Smooth muscle cell (in vitro differentiated cells): ENCODE measurements at regions not wholly inside any gene's neighbourhood (a gene's known extent, or its start where the extent isn't known, plus 50 kb on each side); places are given as distances from the start of the nearest gene placed in this dataset.

Experiments
- DNase-seq: peaks from one replicate; lab custom pipeline; 2025; ENCODE audit not compliant: unreplicated experiment; lab: John Stamatoyannopoulos, UW
- H2AFZ ChIP-seq: fragments of 200-600 bp; sonication (generic); 2 replicates; pipeline ENCODE4 v1.6.0; 2016; ENCODE audit warnings: antibody characterized with exemption, low read depth, mild to moderate bottlenecking
- H3F3A ChIP-seq: fragments of 200-600 bp; sonication (generic); 2 replicates; pipeline ENCODE4 v1.6.0; 2017; ENCODE audit warnings: antibody characterized with exemption, low read depth
- H3K27ac ChIP-seq: fragments of 200-600 bp; sonication (generic); 2 replicates; pipeline ENCODE4 v1.5.1; 2016; ENCODE audit warnings: low read depth, mild to moderate bottlenecking
- H3K27me3 ChIP-seq: fragments of 200-600 bp; sonication (generic); 2 replicates; pipeline ENCODE4 v1.6.1; 2016; ENCODE audit warnings: low read depth, mild to moderate bottlenecking
- H3K36me3 ChIP-seq: fragments of 200-600 bp; sonication (generic); 2 replicates; pipeline ENCODE4 v1.5.1; 2016; ENCODE audit warnings: low read depth
- H3K4me1 ChIP-seq: fragments of 200-600 bp; sonication (generic); 2 replicates; pipeline ENCODE4 v1.5.1; 2016; ENCODE audit warnings: low read depth
- H3K4me2 ChIP-seq: fragments of 200-600 bp; sonication (generic); 2 replicates; pipeline ENCODE4 v1.6.0; 2016; ENCODE audit warnings: mild to moderate bottlenecking
- H3K4me3 ChIP-seq: fragments of 200-600 bp; sonication (generic); 2 replicates; pipeline ENCODE4 v1.5.1; 2016; ENCODE audit warnings: mild to moderate bottlenecking
- H3K79me2 ChIP-seq: fragments of 200-600 bp; sonication (generic); 2 replicates; pipeline ENCODE4 v1.6.0; 2016; ENCODE audit warnings: low read depth, mild to moderate bottlenecking
- H3K9ac ChIP-seq: fragments of 200-600 bp; sonication (generic); 2 replicates; pipeline ENCODE4 v1.6.0; 2016; ENCODE audit warnings: low read depth
- H3K9me3 ChIP-seq: fragments of 200-600 bp; sonication (generic); replicated peaks from 2 replicates; pipeline ENCODE4 v1.5.1; 2016; ENCODE audit warnings: low read depth
- H4K20me1 ChIP-seq: fragments of 200-600 bp; sonication (generic); 2 replicates; pipeline ENCODE4 v1.6.0; 2016; ENCODE audit warnings: low read depth
- WGBS: methylation state at CpG from one replicate; pipeline ENCODE4 v1.1.7; 2016; ENCODE audit warnings: low lambda C conversion rate; 5-methylcytosine and 5-hydroxymethylcytosine counted together
- TF ChIP-seq, protein P1 (sequence below): fragments of 200-600 bp; sonication (generic); IDR thresholded peaks from 2 replicates; pipeline ENCODE4 v1.5.1; 2017; ENCODE audit warnings: borderline replicate concordance, mild to moderate bottlenecking, antibody characterized with exemption; ENCODE audit not compliant: insufficient read depth, poor library complexity, severe bottlenecking

DNA sequence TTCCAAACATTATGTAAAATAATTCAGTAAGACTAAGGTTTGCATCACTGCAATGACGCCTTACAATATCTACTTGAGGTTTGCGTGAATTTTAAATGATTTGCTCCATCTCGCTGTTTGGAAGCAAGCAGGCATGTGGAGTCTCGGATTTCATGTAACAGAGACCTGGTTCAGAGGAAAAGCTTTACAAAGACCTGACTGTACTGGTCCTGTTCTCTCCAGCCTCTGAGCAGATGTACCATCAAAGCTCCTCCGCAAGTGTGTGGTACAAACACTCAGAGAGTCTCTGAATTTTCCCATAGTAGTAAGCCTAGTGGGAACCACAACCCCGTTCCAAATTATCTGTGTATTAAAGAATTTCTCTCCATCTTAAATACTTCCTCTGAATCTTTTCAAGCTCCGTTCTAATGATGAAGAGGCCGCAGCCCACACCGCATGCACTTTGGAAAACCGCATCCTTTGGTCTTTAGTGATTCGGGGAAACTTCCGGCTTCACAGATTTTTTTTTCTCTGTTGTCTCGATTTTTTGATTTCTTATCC lies 728.1 kb upstream of the SOX11 start:
- no peak for DNase-seq
- TF ChIP-seq, protein P1, sequence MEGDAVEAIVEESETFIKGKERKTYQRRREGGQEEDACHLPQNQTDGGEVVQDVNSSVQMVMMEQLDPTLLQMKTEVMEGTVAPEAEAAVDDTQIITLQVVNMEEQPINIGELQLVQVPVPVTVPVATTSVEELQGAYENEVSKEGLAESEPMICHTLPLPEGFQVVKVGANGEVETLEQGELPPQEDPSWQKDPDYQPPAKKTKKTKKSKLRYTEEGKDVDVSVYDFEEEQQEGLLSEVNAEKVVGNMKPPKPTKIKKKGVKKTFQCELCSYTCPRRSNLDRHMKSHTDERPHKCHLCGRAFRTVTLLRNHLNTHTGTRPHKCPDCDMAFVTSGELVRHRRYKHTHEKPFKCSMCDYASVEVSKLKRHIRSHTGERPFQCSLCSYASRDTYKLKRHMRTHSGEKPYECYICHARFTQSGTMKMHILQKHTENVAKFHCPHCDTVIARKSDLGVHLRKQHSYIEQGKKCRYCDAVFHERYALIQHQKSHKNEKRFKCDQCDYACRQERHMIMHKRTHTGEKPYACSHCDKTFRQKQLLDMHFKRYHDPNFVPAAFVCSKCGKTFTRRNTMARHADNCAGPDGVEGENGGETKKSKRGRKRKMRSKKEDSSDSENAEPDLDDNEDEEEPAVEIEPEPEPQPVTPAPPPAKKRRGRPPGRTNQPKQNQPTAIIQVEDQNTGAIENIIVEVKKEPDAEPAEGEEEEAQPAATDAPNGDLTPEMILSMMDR: no peak
- Histone ChIP-seq H3K4me3 (no peak overlapping the region), H3K9me3 (no peaks in the 10 kb centered on the region), H3K27ac (no peak overlapping the region), H3K4me2 (no peak overlapping the region), H3K36me3 (no peaks in the 10 kb centered on the region), H3F3A (no peaks in the 10 kb centered on the region), H3K27me3 (no peaks in the 10 kb centered on the region), H3K4me1 (no peaks in the 10 kb centered on the region), H3K79me2 (no peaks in the 10 kb centered on the region), H4K20me1 (no peaks in the 10 kb centered on the region), H3K9ac (no peak overlapping the region), H2AFZ (no peak overlapping the region)
- 90% methylated on average over 13 of the region's 13 CpGs for WGBS

DNA sequence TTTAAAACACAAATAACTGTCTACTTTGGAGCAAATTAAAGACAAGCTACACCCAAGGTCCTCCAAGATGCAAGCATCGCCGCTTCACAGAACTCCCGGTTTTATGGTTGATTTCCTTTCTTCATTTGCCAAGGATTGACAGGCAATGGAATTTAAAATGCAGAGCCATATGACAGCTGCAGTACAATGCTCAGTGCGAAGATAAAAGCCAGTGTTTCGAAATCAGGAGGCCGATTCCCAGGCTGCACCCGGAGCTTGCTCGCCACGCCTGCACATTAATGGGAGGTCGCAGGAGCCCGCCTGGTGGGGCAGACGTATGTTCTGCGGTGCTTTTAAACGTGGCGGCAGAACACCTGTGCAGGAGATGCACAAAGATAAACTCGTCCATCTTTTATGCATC lies 727.6 kb upstream of the SOX11 start:
- H3K4me2 ChIP-seq: no peak overlapping the region
- no peaks in the 10 kb centered on the region for H3F3A ChIP-seq
- H3K79me2 ChIP-seq: no peaks in the 10 kb centered on the region
- H3K27me3 ChIP-seq: no peaks in the 10 kb centered on the region
- no peaks in the 10 kb centered on the region for H3K9me3 ChIP-seq
- H3K4me1 ChIP-seq: no peaks in the 10 kb centered on the region
- DNase-seq: no peak
- no peak overlapping the region for H3K4me3 ChIP-seq
- H3K9ac ChIP-seq: no peak overlapping the region
- H4K20me1 ChIP-seq: no peaks in the 10 kb centered on the region
- H3K27ac ChIP-seq: no peak overlapping the region
- WGBS: 81% methylated on average over 16 of the region's 16 CpGs
- H3K36me3 ChIP-seq: no peaks in the 10 kb centered on the region
- TF ChIP-seq, protein P1: no peak
- H2AFZ ChIP-seq: no peak overlapping the region

DNA sequence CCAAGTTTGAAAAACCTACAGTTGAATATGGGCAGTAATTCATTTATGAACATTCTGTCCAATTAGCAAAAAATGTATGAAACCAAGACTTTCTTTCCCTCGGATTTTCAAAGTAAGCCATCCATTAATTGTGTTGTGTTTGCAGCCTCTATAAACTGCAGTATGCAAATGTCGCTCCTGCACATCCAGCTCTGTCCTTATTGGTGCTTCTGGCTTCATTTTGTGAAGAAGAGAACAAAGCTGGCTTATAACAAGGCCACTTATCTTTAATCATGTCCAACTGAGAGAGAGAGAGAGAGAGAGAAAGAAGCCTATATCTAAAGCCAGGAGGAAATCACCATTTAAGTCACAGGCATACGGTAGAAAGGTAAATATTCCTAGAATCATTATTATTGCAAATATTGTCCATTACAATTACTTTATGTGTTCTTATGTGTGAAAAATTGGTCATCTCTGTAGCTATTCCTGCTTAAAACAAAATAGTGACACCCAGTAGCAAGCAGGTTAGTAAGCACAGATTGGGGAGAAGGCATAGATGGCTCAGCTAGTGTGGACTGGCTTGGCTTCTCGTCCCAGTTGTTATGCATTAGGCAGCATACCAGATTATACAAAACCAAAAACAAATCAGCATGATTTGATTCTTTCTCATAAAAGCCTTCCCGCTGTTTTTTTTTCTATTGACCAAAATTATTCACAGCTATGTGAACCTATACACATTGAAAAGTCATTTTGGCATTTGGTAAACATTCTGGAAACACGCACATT lies 726.4 kb upstream of the SOX11 start:
- Histone ChIP-seq H3K4me1 (no peaks in the 10 kb centered on the region), H3F3A (no peaks in the 10 kb centered on the region), H3K9ac (no peak overlapping the region), H3K27me3 (no peaks in the 10 kb centered on the region), H4K20me1 (no peaks in the 10 kb centered on the region), H3K4me2 (no peak overlapping the region), H3K9me3 (no peaks in the 10 kb centered on the region), H3K36me3 (no peaks in the 10 kb centered on the region), H3K27ac (no peak overlapping the region), H2AFZ (no peak overlapping the region), H3K79me2 (no peaks in the 10 kb centered on the region), H3K4me3 (no peak overlapping the region)
- no peak for DNase-seq
- TF ChIP-seq, protein P1: no peak
- WGBS: 92% methylated on average over 6 of the region's 6 CpGs

DNA sequence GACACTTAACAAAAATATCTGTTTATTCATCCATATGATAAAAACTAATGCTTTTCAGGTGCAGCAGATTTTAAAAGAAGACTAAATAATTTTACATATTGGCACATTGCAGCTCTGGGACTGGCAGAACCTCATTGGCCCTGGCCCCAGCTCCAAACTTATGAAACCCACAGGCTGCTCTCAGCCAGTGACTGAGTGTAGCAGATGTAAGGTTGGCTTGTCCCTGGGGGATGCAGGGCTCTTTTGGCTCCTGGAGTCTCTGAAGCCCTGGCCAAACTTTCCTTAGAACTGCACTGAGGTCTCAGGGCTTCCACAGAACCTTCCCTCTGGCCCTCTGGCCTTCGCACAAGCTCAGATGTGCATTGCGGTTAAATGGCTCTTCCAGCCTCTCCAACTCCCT lies 725.0 kb upstream of the SOX11 start:
- Histone ChIP-seq H3K27me3 (no peaks in the 10 kb centered on the region), H3K4me3 (no peak overlapping the region), H3K27ac (no peak overlapping the region), H3K4me2 (no peak overlapping the region), H3F3A (no peaks in the 10 kb centered on the region), H2AFZ (no peak overlapping the region), H3K79me2 (no peaks in the 10 kb centered on the region), H4K20me1 (no peaks in the 10 kb centered on the region), H3K9me3 (no peaks in the 10 kb centered on the region), H3K9ac (no peak overlapping the region), H3K4me1 (no peaks in the 10 kb centered on the region), H3K36me3 (no peaks in the 10 kb centered on the region)
- no peak for DNase-seq
- 97% methylated on average over 2 of the region's 2 CpGs for WGBS
- TF ChIP-seq, protein P1: no peak
